ENCODE measurements at regions not wholly inside any gene's neighbourhood (a gene's known extent, or its start where the extent isn't known, plus 50 kb on each side); places are given as distances from the start of the nearest gene placed in this dataset.

DNA sequence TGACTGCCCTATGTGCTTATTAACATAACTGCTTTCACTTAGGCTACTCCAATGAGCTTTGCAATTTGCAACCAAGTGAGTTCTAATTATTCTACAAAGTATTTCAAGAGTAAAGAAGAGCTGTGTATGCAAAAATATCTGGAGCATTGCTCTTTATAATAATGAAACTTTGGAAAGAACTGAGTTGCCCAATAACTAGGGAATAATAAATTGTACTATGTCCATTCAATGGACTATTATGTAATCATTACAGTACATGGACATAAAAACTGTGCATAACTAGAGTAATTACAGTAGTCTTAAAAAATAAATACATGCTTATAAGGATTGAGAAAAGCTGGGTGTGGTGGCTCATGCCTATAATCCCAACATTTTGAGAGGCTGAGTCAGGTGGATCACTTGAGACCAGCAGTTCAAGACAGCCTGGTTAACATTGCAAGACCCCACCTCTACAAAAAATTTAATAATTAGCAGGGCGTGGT lies 70.3 kb upstream of the JAK1 start:
- H3K9me3 Mint-ChIP-seq, result no peaks in the 10 kb centered on the region
- Histone ChIP-seq H3K9me3 (ENCODE audit: control insufficient read depth in 1 of 2, insufficient read depth in 1 of 2, low read length in 2 of 2) (no peaks in the 10 kb centered on the region), H3K27ac (ENCODE audit: low read depth in 1 of 2, low read length in 2 of 2) (no peak overlapping the region), H3K4me3 (ENCODE audit: low read length) (no peak overlapping the region), H3K27me3 (ENCODE audit: control insufficient read depth in 1 of 2, insufficient read depth in 2 of 2, low read length in 2 of 2) (no peaks in the 10 kb centered on the region), H3K4me1 (ENCODE audit: insufficient read depth, low read length) (peaks cover 8% of the 10 kb centered on the region), H3K36me3 (ENCODE audit: insufficient read depth, low read length) (no peaks in the 10 kb centered on the region)
- H3K4me1 Mint-ChIP-seq (ENCODE audit: low read depth), result peaks cover 16% of the 10 kb centered on the region
- H3K36me3 Mint-ChIP-seq (ENCODE audit: low read depth), result peaks cover 15% of the 10 kb centered on the region
- no peaks in the 10 kb centered on the region for H3K27me3 Mint-ChIP-seq
- ChIA-PET POLR2A (interaction anchor here (1.5 kb wide), 1 partner anchor 13 kb away, joined by 5 read pairs; no protein-coding TSS in a partner anchor), CTCF (no interaction called here)
- TF ChIP-seq, protein P1, sequence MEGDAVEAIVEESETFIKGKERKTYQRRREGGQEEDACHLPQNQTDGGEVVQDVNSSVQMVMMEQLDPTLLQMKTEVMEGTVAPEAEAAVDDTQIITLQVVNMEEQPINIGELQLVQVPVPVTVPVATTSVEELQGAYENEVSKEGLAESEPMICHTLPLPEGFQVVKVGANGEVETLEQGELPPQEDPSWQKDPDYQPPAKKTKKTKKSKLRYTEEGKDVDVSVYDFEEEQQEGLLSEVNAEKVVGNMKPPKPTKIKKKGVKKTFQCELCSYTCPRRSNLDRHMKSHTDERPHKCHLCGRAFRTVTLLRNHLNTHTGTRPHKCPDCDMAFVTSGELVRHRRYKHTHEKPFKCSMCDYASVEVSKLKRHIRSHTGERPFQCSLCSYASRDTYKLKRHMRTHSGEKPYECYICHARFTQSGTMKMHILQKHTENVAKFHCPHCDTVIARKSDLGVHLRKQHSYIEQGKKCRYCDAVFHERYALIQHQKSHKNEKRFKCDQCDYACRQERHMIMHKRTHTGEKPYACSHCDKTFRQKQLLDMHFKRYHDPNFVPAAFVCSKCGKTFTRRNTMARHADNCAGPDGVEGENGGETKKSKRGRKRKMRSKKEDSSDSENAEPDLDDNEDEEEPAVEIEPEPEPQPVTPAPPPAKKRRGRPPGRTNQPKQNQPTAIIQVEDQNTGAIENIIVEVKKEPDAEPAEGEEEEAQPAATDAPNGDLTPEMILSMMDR (IDR thresholded peaks at IDR 0.05), result no peak
- no peak overlapping the region for H3K4me3 Mint-ChIP-seq
- no peak overlapping the region for H3K27ac Mint-ChIP-seq
- DNase-seq (no peak), ATAC-seq (ENCODE audit: poor library complexity) (no peak)
- intact Hi-C loops (cut with DNase I, micrococcal nuclease), result no loop called here

DNA sequence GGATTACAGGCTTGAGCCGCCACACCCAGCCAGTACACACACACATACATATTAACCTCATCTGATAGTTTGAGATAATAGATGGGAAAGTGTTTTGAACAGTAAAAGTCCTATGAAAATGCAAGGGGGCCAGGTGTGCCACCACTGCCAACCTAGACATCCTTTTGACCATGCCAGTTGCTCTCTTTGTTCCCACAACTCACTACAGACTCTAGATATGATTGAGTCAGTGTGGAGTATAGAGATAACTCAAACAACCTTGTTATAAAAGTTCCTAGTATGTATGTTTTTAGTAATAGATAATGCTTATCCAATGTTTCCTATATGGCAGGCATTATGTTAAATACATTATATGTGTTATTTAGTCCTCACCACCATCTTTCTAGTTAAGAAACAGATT lies 72.7 kb upstream of the JAK1 start:
- no peaks in the 10 kb centered on the region for H3K9me3 Mint-ChIP-seq
- ATAC-seq (ENCODE audit: poor library complexity), result no peak

DNA sequence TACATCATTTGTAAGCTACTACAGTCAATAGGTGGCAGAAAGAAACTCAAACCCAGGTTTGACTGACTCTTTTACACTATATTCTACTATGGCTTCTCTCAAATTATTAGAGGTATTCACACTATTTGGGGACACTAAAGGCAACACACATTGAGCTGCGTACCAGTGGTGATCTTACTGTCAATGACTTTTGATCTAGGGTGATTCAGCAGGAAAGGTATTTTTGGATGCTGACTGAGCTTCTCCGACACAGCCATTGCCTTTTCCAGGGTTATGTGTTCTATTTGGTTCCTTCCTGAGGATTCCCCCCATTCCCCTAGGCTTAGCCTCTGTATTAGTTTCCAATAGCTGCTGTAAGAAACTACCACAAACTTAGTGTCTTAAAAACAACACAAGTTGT lies 73.2 kb upstream of the JAK1 start:
- ChIA-PET CTCF (no interaction called here), POLR2A (no interaction called here)
- Histone ChIP-seq H3K36me3 (ENCODE audit: insufficient read depth, low read length) (no peaks in the 10 kb centered on the region), H3K27ac (ENCODE audit: low read depth in 1 of 2, low read length in 2 of 2) (no peak overlapping the region), H3K9me3 (ENCODE audit: control insufficient read depth in 1 of 2, insufficient read depth in 1 of 2, low read length in 2 of 2) (no peaks in the 10 kb centered on the region), H3K4me1 (ENCODE audit: insufficient read depth, low read length) (peaks cover 10% of the 10 kb centered on the region), H3K27me3 (ENCODE audit: control insufficient read depth in 1 of 2, insufficient read depth in 2 of 2, low read length in 2 of 2) (no peaks in the 10 kb centered on the region), H3K4me3 (ENCODE audit: low read length) (no peak overlapping the region)
- intact Hi-C loops (cut with DNase I, micrococcal nuclease), result no loop called here
- no peaks in the 10 kb centered on the region for H3K27me3 Mint-ChIP-seq
- ATAC-seq (ENCODE audit: poor library complexity) (no peak), DNase-seq (no peak)
- H3K9me3 Mint-ChIP-seq, result no peaks in the 10 kb centered on the region
- no peak overlapping the region for H3K27ac Mint-ChIP-seq
- H3K4me1 Mint-ChIP-seq (ENCODE audit: low read depth), result peaks cover 16% of the 10 kb centered on the region
- no peak overlapping the region for H3K4me3 Mint-ChIP-seq
- peaks cover 5% of the 10 kb centered on the region for H3K36me3 Mint-ChIP-seq (ENCODE audit: low read depth)
- TF ChIP-seq, protein P1 (IDR thresholded peaks at IDR 0.05), result no peak

More for the DNA sequence above, 72.7 kb upstream of the JAK1 start:
- Histone ChIP-seq H3K27ac (ENCODE audit: low read depth in 1 of 2, low read length in 2 of 2) (no peak overlapping the region), H3K36me3 (ENCODE audit: insufficient read depth, low read length) (no peaks in the 10 kb centered on the region), H3K4me3 (ENCODE audit: low read length) (no peak overlapping the region), H3K27me3 (ENCODE audit: control insufficient read depth in 1 of 2, insufficient read depth in 2 of 2, low read length in 2 of 2) (no peaks in the 10 kb centered on the region), H3K4me1 (ENCODE audit: insufficient read depth, low read length) (peaks cover 9% of the 10 kb centered on the region), H3K9me3 (ENCODE audit: control insufficient read depth in 1 of 2, insufficient read depth in 1 of 2, low read length in 2 of 2) (no peaks in the 10 kb centered on the region)
- H3K27ac Mint-ChIP-seq, result no peak overlapping the region
- H3K36me3 Mint-ChIP-seq (ENCODE audit: low read depth), result peaks cover 7% of the 10 kb centered on the region
- H3K27me3 Mint-ChIP-seq, result no peaks in the 10 kb centered on the region
- no peak for DNase-seq
- POLR2A ChIA-PET, result no interaction called here
- intact Hi-C loops (cut with DNase I, micrococcal nuclease), result no loop called here
- TF ChIP-seq, protein P1 (IDR thresholded peaks at IDR 0.05), result no peak
- H3K4me1 Mint-ChIP-seq (ENCODE audit: low read depth), result peaks cover 13% of the 10 kb centered on the region
- CTCF ChIA-PET, result no interaction called here
- H3K4me3 Mint-ChIP-seq, result no peak overlapping the region

All from CD4-positive, alpha-beta T cell (primary cell).